ENCODE measurements at regions not wholly inside any gene's neighbourhood (a gene's known extent, or its start where the extent isn't known, plus 50 kb on each side); places are given as distances from the start of the nearest gene placed in this dataset.

- TF ChIP-seq CTCF (IDR thresholded peaks at IDR 0.05), result no peak
- no peak for TF ChIP-seq POLR2A (IDR thresholded peaks at IDR 0.05)
Measured at GRCh38 chr5:106202035-106202434, 1468.7 kb downstream of the EFNA5 start.

Data from right lobe of liver (tissue), 4 donors.